Prostate gland (tissue), 2 donors: ENCODE measurements at regions not wholly inside any gene's neighbourhood (a gene's known extent, or its start where the extent isn't known, plus 50 kb on each side); places are given as distances from the start of the nearest gene placed in this dataset.

ENCODE experiments used
- DNase-seq: peaks from one replicate; pipeline ENCODE4 v3.0.0-alpha.2; 2019; ENCODE audit warnings: low spot score
- H3K27ac ChIP-seq, 2 donors: fragments of 200-600 bp; sonication (generic); 2 replicates each; pipeline ENCODE4 v1.5.1; 2017 to 2019
- H3K27me3 ChIP-seq: fragments of 200-600 bp; sonication (generic); replicated peaks from 2 replicates; pipeline ENCODE4 v1.5.1; 2019; ENCODE audit not compliant: insufficient read depth
- H3K36me3 ChIP-seq, 2 donors: fragments of 200-600 bp; sonication (generic); 1 replicate in 1 of 2; 2 replicates in 1 of 2; pipeline versions ENCODE4 v1.5.1 to v1.8.1; 2017 to 2019
- H3K4me1 ChIP-seq: fragments of 200-600 bp; sonication (generic); replicated peaks from 2 replicates; pipeline ENCODE4 v1.5.1; 2019
- H3K4me3 ChIP-seq, 2 donors: fragments of 200-600 bp; sonication (generic); 2 replicates each; pipeline ENCODE4 v1.5.1; 2017 to 2019
- H3K9me3 ChIP-seq: fragments of 200-600 bp; sonication (generic); 2 replicates; pipeline ENCODE4 v1.5.1; 2017
- POLR2A ChIP-seq: fragments of 450-650 bp; IDR thresholded peaks from one replicate; pipeline ENCODE4 v1.6.1; 2016; ENCODE audit warnings: antibody characterized with exemption, mild to moderate bottlenecking
- POLR2AphosphoS5 ChIP-seq: sonication (generic); formaldehyde crosslinking; IDR thresholded peaks from one replicate; pipeline ENCODE4 v1.6.1; 2017; ENCODE audit warnings: antibody characterized with exemption
- WGBS: methylation state at CpG from one replicate; pipeline ENCODE4 v1.1.5; 2018; 5-methylcytosine and 5-hydroxymethylcytosine counted together
- intact Hi-C: fragments of 100-400 bp; cut with DNase I; formaldehyde crosslinking; loops from one replicate; pipeline ENCODE4 v1.14.2; 2022
- TF ChIP-seq, protein P1 (sequence below), 4 experiments: fragments of 200-600 bp in 2 of 4; fragments of 450-650 bp in 2 of 4; sonication (generic) in 2 of 4; IDR thresholded peaks; 1 replicate in 3 of 4; 2 replicates in 1 of 4; pipeline ENCODE4 v1.5.1; 2016 to 2019; ENCODE audit warnings: antibody characterized with exemption in 4 of 4, mild to moderate bottlenecking in 2 of 4, moderate library complexity in 2 of 4

DNA sequence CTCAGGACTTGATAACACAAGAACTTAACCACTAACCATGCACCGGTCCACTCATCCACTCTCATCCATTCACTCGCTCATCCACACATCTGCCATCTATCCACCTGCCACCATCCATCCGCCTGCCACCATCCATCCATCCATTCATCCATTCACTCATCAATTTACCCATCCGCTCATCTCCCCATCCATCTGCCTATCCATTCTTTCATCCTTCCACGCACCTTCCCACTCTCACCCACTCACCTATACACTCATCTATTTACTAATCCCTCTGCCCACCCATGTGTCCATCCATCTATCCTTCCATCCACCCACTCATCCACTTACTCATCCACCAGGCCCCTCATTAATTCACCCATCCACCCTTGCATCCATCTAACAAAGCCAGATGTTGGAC, 131.0 kb downstream of the MRM1 start:
- H3K4me3 ChIP-seq, result no peak overlapping the region
- peaks cover 2% of the 10 kb centered on the region for H3K27me3 ChIP-seq
- TF ChIP-seq POLR2AphosphoS5, result no peak
- TF ChIP-seq, protein P1, sequence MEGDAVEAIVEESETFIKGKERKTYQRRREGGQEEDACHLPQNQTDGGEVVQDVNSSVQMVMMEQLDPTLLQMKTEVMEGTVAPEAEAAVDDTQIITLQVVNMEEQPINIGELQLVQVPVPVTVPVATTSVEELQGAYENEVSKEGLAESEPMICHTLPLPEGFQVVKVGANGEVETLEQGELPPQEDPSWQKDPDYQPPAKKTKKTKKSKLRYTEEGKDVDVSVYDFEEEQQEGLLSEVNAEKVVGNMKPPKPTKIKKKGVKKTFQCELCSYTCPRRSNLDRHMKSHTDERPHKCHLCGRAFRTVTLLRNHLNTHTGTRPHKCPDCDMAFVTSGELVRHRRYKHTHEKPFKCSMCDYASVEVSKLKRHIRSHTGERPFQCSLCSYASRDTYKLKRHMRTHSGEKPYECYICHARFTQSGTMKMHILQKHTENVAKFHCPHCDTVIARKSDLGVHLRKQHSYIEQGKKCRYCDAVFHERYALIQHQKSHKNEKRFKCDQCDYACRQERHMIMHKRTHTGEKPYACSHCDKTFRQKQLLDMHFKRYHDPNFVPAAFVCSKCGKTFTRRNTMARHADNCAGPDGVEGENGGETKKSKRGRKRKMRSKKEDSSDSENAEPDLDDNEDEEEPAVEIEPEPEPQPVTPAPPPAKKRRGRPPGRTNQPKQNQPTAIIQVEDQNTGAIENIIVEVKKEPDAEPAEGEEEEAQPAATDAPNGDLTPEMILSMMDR (IDR thresholded peaks at IDR 0.05), result no peak
- no peak for TF ChIP-seq POLR2A
- H3K27ac ChIP-seq, result no peak overlapping the region
- intact Hi-C loops, result no loop called here
- WGBS, result 95% methylated on average over 5 of the region's 5 CpGs
- H3K36me3 ChIP-seq, result no peaks in the 10 kb centered on the region
- H3K9me3 ChIP-seq, result no peaks in the 10 kb centered on the region
- DNase-seq, result no peak
- no peaks in the 10 kb centered on the region for H3K4me1 ChIP-seq

DNA sequence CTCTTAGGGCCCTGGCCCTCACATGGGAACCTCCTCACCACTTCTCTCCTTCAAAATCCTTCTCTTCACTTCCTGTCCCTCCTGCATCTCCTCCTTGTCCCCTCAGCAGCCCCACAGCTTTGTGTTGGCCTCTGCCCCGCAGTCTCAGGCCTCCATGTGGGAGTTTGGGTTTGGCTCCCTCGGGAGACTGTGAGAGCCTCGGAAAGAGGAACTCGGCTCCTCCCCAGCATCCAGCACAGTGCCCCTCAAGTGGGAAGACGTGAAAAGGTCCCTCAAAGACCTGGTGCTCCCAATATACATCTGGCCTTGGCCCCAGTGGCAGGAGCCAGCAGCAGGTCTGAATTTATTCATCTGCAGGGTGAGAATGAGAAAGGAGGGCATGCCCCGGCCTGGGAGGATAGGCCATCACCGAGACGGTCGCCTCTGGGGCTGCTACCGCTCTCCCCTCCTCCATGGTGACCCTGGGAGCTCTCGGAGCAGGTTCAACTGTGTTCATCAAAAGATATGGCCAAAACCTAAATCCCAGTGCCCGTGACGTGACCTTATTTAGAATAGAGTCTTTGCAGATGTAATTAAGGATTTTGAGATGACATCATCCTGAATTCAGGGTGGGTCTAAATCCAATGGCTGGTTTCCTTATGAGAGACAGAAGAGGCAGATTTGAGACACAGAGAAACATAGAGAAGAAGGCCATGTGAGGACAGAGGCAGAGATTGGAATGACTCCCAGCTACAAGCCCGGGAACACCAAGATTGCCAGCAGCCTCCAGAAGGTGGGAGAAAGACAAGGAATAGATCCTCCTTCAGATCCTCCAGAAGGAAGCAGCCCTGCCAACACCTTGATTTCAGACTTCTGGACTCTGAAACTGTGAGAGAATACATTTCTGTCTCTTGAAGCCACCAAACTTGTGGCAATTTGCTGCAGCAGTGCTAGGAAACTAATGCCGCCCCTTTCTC, 135.1 kb downstream of the MRM1 start:
- Histone ChIP-seq H3K4me3 (no peak overlapping the region), H3K36me3 (no peaks in the 10 kb centered on the region), H3K4me1 (no peaks in the 10 kb centered on the region), H3K27me3 (no peaks in the 10 kb centered on the region), H3K9me3 (no peaks in the 10 kb centered on the region), H3K27ac (no peak overlapping the region)
- WGBS, result 82% methylated on average over 15 of the region's 15 CpGs
- intact Hi-C loops, result no loop called here
- TF ChIP-seq, protein P1 (IDR thresholded peaks at IDR 0.05), result no peak
- TF ChIP-seq POLR2AphosphoS5, result no peak
- DNase-seq, result no peak

DNA sequence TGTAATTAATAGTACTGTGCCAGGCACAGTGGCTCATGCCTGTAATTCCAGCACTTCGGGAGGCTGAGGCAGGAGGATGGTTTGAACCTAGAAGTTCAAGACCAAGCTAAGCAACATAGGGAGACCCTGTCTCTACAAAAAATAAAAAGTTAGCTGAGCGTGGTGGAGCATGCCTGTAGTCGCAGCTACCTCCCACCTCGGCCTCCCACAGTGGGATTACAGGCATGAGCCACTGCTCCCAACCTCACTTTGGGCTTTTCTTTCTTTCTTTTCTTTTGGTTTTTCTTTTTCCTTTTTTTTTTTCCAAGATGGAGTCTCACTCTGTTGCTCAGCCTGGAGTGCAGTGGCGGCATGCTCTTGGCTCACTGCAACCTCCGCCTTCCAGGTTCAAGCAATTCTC, 137.8 kb downstream of the MRM1 start:
- Histone ChIP-seq H3K9me3 (no peaks in the 10 kb centered on the region), H3K4me3 (no peak overlapping the region), H3K36me3 (no peaks in the 10 kb centered on the region), H3K27ac (no peak overlapping the region), H3K27me3 (peaks cover 5% of the 10 kb centered on the region), H3K4me1 (no peaks in the 10 kb centered on the region)
- intact Hi-C loops, result no loop called here
- DNase-seq, result no peak
- 84% methylated on average over 6 of the region's 6 CpGs for WGBS
- no peak for TF ChIP-seq POLR2A
- TF ChIP-seq, protein P1 (IDR thresholded peaks at IDR 0.05), result no peak
- no peak for TF ChIP-seq POLR2AphosphoS5

DNA sequence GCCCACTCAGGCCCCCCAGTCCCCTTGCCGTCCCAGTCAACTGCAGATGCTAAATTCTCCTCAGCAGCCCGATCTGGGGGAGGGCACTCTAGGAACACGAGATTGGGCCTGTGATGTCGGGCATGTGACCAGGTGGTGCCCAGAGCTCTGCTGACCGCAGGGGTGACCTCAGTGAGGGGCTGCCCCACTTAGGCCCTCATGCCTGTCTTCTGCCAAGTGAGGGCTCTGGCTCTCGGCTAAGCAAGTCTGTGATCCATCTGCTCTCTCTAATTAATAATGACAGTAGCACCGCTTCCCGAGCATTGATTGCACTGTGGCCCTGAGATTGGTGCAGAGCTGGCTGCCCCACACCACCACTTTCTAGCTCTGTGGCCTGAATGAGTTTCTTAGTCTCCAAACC, 138.8 kb downstream of the MRM1 start:
- DNase-seq, result no peak
- WGBS, result 81% methylated on average over 8 of the region's 8 CpGs
- H3K27me3 ChIP-seq, result peaks cover 5% of the 10 kb centered on the region

More for the DNA sequence above, 138.8 kb downstream of the MRM1 start:
- H3K9me3 ChIP-seq, result no peaks in the 10 kb centered on the region
- H3K36me3 ChIP-seq, result no peaks in the 10 kb centered on the region
- intact Hi-C loops, result no loop called here
- no peaks in the 10 kb centered on the region for H3K4me1 ChIP-seq
- TF ChIP-seq POLR2AphosphoS5, result no peak
- TF ChIP-seq POLR2A, result no peak
- TF ChIP-seq, protein P1 (IDR thresholded peaks at IDR 0.05), result no peak
- H3K27ac ChIP-seq, result no peak overlapping the region
- no peak overlapping the region for H3K4me3 ChIP-seq
